Ovary (tissue), 7 donors: ENCODE measurements at regions not wholly inside any gene's neighbourhood (a gene's known extent, or its start where the extent isn't known, plus 50 kb on each side); places are given as distances from the start of the nearest gene placed in this dataset.

Experiments
- DNase-seq, 5 donors: peaks; one replicate each; pipeline ENCODE4 v3.0.0-alpha.2; 2019 to 2020
- H3K27ac ChIP-seq, 2 donors: fragments of 200-600 bp; one replicate each; pipeline versions ENCODE4 v1.5.1 to v1.8.0; 2019 to 2022
- H3K27me3 ChIP-seq: fragments of 200-600 bp; one replicate; pipeline ENCODE4 v1.8.0; 2022
- H3K36me3 ChIP-seq: fragments of 200-600 bp; sonication (generic); one replicate; pipeline ENCODE4 v1.5.1; 2019
- H3K4me1 ChIP-seq: one replicate; pipeline ENCODE4 v1.8.1; 2013; ENCODE audit warnings: mild to moderate bottlenecking, moderate library complexity; ENCODE audit not compliant: insufficient read depth
- H3K4me3 ChIP-seq: fragments of 200-600 bp; sonication (generic); one replicate; pipeline ENCODE4 v1.5.1; 2017
- H3K9me3 ChIP-seq, 2 donors: fragments of 200-600 bp in 1 of 2; sonication (generic) in 1 of 2; one replicate each; pipeline versions ENCODE4 v1.5.1 to v1.8.1; 2013 to 2019; ENCODE audit warnings: mild to moderate bottlenecking in 1 of 2, moderate library complexity in 1 of 2
- EP300 ChIP-seq: sonication (generic); formaldehyde crosslinking; IDR thresholded peaks from one replicate; pipeline ENCODE4 v1.6.1; 2017; ENCODE audit warnings: antibody characterized with exemption
- POLR2A ChIP-seq: fragments of 450-650 bp; IDR thresholded peaks from one replicate; pipeline ENCODE4 v1.6.1; 2017; ENCODE audit warnings: antibody characterized with exemption, mild to moderate bottlenecking, moderate library complexity
- WGBS, 3 donors: extraction: QIAGEN DNeasy Blood & Tissue Kit in 1 of 3; methylation state at CpG; one replicate each; pipeline versions ENCODE4 v1.1.5 to v1.1.7; 2013 to 2017; 5-methylcytosine and 5-hydroxymethylcytosine counted together
- intact Hi-C, 4 donors: fragments of 100-400 bp; cut with DNase I; formaldehyde crosslinking; loops; one replicate each; pipeline versions ENCODE4 v1.11.0 to v1.15.1; 2022 to 2023
- TF ChIP-seq, protein P1 (sequence below), 3 donors: fragments of 450-650 bp in 2 of 3; fragments of 200-600 bp in 1 of 3; IDR thresholded peaks; one replicate each; pipeline versions ENCODE4 v1.5.1 to v1.8.0; 2016 to 2022; ENCODE audit warnings: antibody characterized with exemption in 3 of 3, mild to moderate bottlenecking in 1 of 3
- donor health status: DM: no; HTN: no; CAD: no; lungs with moderate emphysema.
- donor health status: DM: no; HTN: no; CAD: no.
- donor health status: Bipolar disorder and iron deficiency.
- donor health status: DM: no; HTN: no; CAD: no.
- donor health status: DM: yes; HTN: yes; CAD: no.

DNA sequence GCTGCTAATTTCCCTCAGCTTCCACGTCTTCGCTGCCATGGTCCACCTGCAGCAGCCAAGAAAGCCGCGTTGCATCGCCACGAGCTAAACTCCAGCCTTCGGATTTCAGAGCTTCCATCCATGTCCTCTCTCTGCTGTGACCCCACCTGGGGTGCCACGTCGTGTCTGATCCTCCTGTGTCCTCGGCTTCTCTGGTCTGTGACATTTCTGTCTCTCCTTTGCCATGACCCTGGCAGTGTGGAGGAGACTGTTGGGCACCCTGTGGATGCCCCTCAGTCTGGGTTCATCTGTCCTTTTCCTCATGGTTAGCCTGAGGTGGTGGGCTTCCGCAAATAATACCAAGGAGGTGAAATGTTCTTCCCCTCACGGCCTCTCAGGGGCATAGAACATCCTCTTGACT lies 106.8 kb downstream of the RTP5 start:
- intact Hi-C loops, result no loop called here
- 81 to 88% (median 86%) methylated on average over 12 of the region's 12 CpGs for WGBS, 3 donors
- H3K36me3 ChIP-seq, result no peaks in the 10 kb centered on the region

DNA sequence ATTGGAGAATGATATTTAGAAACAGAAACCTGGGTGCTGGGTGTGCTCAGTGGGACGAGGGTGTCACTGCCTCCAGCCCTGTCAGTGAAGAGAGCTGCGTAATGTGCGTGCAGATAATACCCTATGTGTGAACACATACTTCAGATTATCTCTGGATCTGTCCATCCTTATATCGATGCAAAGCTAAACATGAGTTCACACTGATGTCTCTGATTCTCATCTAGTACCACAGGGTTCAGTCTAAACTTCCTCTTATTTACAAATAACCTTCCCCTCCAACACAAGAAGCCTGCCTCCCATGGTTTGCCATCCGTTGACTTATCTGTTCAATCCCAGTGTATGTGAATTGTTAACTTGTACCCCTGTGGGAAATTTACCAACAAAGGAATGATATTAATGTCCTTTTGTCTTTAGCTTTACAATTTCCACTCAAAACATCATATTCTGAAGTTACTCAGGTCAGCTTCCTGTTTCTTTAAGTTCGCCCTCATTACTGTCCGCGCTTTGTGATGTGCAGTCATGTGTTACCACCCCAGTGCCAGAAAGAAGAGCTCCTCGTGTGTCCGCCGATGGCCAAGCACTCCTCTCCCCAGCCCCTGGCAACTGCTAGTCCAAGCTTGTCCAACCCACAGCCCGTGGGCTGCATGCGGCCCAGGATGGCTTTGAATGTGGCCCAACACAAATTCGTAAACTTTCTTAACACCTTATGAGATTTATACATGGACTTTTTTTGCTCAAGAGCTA lies 108.2 kb downstream of the RTP5 start:
- no peak overlapping the region for H3K4me3 ChIP-seq
- no peak for TF ChIP-seq EP300
- TF ChIP-seq, protein P1, sequence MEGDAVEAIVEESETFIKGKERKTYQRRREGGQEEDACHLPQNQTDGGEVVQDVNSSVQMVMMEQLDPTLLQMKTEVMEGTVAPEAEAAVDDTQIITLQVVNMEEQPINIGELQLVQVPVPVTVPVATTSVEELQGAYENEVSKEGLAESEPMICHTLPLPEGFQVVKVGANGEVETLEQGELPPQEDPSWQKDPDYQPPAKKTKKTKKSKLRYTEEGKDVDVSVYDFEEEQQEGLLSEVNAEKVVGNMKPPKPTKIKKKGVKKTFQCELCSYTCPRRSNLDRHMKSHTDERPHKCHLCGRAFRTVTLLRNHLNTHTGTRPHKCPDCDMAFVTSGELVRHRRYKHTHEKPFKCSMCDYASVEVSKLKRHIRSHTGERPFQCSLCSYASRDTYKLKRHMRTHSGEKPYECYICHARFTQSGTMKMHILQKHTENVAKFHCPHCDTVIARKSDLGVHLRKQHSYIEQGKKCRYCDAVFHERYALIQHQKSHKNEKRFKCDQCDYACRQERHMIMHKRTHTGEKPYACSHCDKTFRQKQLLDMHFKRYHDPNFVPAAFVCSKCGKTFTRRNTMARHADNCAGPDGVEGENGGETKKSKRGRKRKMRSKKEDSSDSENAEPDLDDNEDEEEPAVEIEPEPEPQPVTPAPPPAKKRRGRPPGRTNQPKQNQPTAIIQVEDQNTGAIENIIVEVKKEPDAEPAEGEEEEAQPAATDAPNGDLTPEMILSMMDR (IDR thresholded peaks at IDR 0.05), result no peak
- TF ChIP-seq POLR2A, result no peak
- DNase-seq, result no peak
- 95 to 96% (median 95%) methylated on average over 14 of the region's 14 CpGs for WGBS, 3 donors
- peaks cover 3% of the 10 kb centered on the region for H3K4me1 ChIP-seq
- H3K36me3 ChIP-seq, result no peaks in the 10 kb centered on the region
- H3K9me3 ChIP-seq, result no peaks in the 10 kb centered on the region
- intact Hi-C loops, result no loop called here
- no peak overlapping the region for H3K27ac ChIP-seq
- no peaks in the 10 kb centered on the region for H3K27me3 ChIP-seq

More for the DNA sequence above, 106.8 kb downstream of the RTP5 start:
- Histone ChIP-seq H3K27me3 (no peaks in the 10 kb centered on the region), H3K4me3 (no peak overlapping the region), H3K9me3 (no peaks in the 10 kb centered on the region), H3K4me1 (peaks cover 3% of the 10 kb centered on the region), H3K27ac (no peak overlapping the region)
- TF ChIP-seq POLR2A (no peak), EP300 (no peak)
- TF ChIP-seq, protein P1 (IDR thresholded peaks at IDR 0.05), result no peak
- DNase-seq, result no peak

DNA sequence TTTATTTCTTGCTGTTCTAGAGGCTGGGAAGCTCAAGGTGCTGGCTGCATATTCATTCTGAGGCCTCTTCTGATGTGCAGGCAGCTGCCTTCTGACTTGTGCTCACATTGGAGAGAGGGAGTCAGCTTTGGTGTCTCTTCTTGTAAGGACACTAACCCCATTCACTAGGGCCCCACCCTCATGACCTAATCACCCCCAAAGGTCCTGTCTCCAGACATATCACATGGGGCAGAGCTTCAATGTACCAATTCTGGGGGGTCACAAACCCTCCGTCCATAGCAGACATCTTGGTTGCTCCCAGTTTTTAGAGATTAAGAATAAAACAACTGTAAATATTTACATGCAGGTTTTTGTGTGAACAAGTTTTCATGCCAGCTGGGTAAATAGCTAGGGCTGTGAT lies 109.1 kb downstream of the RTP5 start:
- H3K4me3 ChIP-seq, result no peak overlapping the region
- H3K36me3 ChIP-seq, result no peaks in the 10 kb centered on the region
- 95 to 100% (median 96%) methylated on average over 1 of the region's 1 CpG for WGBS, 3 donors
- H3K27me3 ChIP-seq, result no peaks in the 10 kb centered on the region
- H3K27ac ChIP-seq, result no peak overlapping the region
- TF ChIP-seq, protein P1 (IDR thresholded peaks at IDR 0.05), result no peak
- TF ChIP-seq POLR2A (no peak), EP300 (no peak)
- no peaks in the 10 kb centered on the region for H3K9me3 ChIP-seq
- intact Hi-C loops, result no loop called here
- H3K4me1 ChIP-seq, result peaks cover 3% of the 10 kb centered on the region
- DNase-seq, result no peak

DNA sequence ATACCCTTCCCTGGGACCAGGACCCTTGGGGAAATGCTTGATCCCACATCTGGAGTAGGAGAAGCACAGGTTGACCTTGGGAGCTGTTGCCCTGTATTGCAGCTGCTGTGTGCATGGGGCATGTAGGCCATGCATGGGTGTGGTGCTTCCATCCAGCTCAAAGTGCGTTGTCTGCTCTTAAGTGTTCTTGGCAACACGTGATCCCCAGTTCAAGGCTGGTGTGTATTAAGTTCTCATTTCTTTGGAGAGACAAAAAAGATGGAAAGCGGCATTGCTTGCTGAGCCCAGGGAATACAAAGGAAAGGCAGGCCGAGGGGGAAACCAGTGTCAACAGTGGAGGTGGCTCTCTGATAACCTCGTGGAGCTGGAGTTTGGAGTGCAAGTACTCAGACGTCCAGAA lies 110.7 kb downstream of the RTP5 start:
- TF ChIP-seq, protein P1 (IDR thresholded peaks at IDR 0.05), result no peak
- TF ChIP-seq POLR2A (no peak), EP300 (no peak)
- peak in 1 of 5 donors; percentile 48 for DNase-seq
- intact Hi-C loops, result no loop called here
- Histone ChIP-seq H3K4me3 (no peak overlapping the region), H3K4me1 (peaks cover 3% of the 10 kb centered on the region), H3K36me3 (no peaks in the 10 kb centered on the region), H3K27ac (no peak overlapping the region), H3K9me3 (no peaks in the 10 kb centered on the region), H3K27me3 (no peaks in the 10 kb centered on the region)
- WGBS, 3 donors, result 71 to 74% (median 73%) methylated on average over 6 of the region's 6 CpGs
